ENCODE measurements at regions not wholly inside any gene's neighbourhood (a gene's known extent, or its start where the extent isn't known, plus 50 kb on each side); places are given as distances from the start of the nearest gene placed in this dataset.

DNA sequence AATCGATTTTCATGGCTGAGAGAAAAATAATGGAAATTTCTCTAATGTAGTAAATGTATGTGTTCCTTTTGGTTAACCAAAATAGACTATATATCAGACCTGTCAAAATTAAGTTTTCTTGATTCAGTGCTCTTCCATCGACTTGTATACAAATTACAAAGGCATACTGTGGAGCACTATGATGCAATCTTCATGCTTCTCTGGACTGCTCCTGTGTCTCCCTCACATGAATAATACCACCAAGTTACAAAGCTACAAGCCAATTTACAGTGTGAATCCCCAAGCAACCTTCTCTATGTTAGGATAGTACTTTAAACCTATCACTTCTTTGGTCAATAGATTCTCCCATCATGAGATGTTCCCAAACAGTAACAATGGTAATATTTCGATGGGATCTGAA lies 577.9 kb downstream of the PPARGC1A start:
- no peaks in the 10 kb centered on the region for H3K79me2 ChIP-seq (ENCODE audit: insufficient read depth, low read length)
- no peaks in the 10 kb centered on the region for H3K4me1 ChIP-seq (ENCODE audit: insufficient read depth, low read length, poor library complexity, severe bottlenecking)
- no peaks in the 10 kb centered on the region for H3K9me2 ChIP-seq (replicated peaks; ENCODE audit: low read depth, low read length)
- no peaks in the 10 kb centered on the region for H3K36me3 ChIP-seq (ENCODE audit: insufficient read depth, low read length)
- H3K27me3 ChIP-seq (ENCODE audit: insufficient read depth, low read length, poor library complexity, severe bottlenecking) = no peaks in the 10 kb centered on the region
- no peak overlapping the region for H3K9ac ChIP-seq (ENCODE audit: low read depth, low read length, poor library complexity, severe bottlenecking)
- no peak for TF ChIP-seq EZH2phosphoT487 (IDR thresholded peaks at IDR 0.05; ENCODE audit: borderline replicate concordance)
- TF ChIP-seq, protein P1, sequence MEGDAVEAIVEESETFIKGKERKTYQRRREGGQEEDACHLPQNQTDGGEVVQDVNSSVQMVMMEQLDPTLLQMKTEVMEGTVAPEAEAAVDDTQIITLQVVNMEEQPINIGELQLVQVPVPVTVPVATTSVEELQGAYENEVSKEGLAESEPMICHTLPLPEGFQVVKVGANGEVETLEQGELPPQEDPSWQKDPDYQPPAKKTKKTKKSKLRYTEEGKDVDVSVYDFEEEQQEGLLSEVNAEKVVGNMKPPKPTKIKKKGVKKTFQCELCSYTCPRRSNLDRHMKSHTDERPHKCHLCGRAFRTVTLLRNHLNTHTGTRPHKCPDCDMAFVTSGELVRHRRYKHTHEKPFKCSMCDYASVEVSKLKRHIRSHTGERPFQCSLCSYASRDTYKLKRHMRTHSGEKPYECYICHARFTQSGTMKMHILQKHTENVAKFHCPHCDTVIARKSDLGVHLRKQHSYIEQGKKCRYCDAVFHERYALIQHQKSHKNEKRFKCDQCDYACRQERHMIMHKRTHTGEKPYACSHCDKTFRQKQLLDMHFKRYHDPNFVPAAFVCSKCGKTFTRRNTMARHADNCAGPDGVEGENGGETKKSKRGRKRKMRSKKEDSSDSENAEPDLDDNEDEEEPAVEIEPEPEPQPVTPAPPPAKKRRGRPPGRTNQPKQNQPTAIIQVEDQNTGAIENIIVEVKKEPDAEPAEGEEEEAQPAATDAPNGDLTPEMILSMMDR (conservative IDR thresholded peaks at IDR 0.05; ENCODE audit: low read length) = no peak
- no peaks in the 10 kb centered on the region for H3K9me3 ChIP-seq (ENCODE audit: insufficient read depth, low read depth, low read length)
- no peak overlapping the region for H3K4me2 ChIP-seq (ENCODE audit: low read depth, low read length, poor library complexity, severe bottlenecking)
- H3K4me3 ChIP-seq (ENCODE audit: low read length, poor library complexity, severe bottlenecking) = no peak overlapping the region
- H3F3A ChIP-seq (ENCODE audit: low read depth) = no peaks in the 10 kb centered on the region
- no peak overlapping the region for H2AFZ ChIP-seq (ENCODE audit: low read length)
- H4K20me1 ChIP-seq (ENCODE audit: insufficient read depth, low read length, poor library complexity, severe bottlenecking) = no peaks in the 10 kb centered on the region

DNA sequence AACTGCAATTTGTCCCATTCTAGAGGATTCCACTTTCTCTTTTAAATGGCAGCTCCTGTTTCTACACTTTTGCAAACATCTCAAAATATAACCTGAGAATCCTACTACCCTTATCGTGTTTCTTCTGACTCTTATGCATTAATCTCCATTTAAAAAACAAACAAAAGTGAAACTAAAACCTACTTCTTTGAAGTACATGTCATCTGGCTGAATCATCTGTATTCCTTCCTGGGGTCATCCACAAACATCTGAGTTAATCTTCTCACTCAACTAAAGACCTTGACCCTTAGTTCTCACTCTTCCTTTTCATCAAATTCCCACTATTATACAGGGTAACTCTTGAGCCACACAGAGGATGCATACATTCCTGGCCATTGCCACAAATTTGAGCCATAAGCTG lies 584.8 kb downstream of the PPARGC1A start:
- H3K27me3 ChIP-seq (ENCODE audit: insufficient read depth, low read length, poor library complexity, severe bottlenecking) = no peaks in the 10 kb centered on the region
- TF ChIP-seq, protein P1 (conservative IDR thresholded peaks at IDR 0.05; ENCODE audit: low read length) = no peak
- no peak for TF ChIP-seq EZH2phosphoT487 (IDR thresholded peaks at IDR 0.05; ENCODE audit: borderline replicate concordance)
- no peaks in the 10 kb centered on the region for H3K79me2 ChIP-seq (ENCODE audit: insufficient read depth, low read length)
- peak overlapping the region; percentile 27 for H3K9ac ChIP-seq (ENCODE audit: low read depth, low read length, poor library complexity, severe bottlenecking)
- no peaks in the 10 kb centered on the region for H3K9me2 ChIP-seq (replicated peaks; ENCODE audit: low read depth, low read length)
- H3K4me3 ChIP-seq (ENCODE audit: low read length, poor library complexity, severe bottlenecking) = peak overlapping the region; percentile 67
- H3K4me2 ChIP-seq (ENCODE audit: low read depth, low read length, poor library complexity, severe bottlenecking) = peak overlapping the region; percentile 66
- no peaks in the 10 kb centered on the region for H3K36me3 ChIP-seq (ENCODE audit: insufficient read depth, low read length)
- H4K20me1 ChIP-seq (ENCODE audit: insufficient read depth, low read length, poor library complexity, severe bottlenecking) = no peaks in the 10 kb centered on the region
- peak overlapping the region; percentile 76 for H2AFZ ChIP-seq (ENCODE audit: low read length)
- no peaks in the 10 kb centered on the region for H3K9me3 ChIP-seq (ENCODE audit: insufficient read depth, low read depth, low read length)
- H3K4me1 ChIP-seq (ENCODE audit: insufficient read depth, low read length, poor library complexity, severe bottlenecking) = peaks cover 8% of the 10 kb centered on the region
- H3F3A ChIP-seq (ENCODE audit: low read depth) = no peaks in the 10 kb centered on the region

DNA sequence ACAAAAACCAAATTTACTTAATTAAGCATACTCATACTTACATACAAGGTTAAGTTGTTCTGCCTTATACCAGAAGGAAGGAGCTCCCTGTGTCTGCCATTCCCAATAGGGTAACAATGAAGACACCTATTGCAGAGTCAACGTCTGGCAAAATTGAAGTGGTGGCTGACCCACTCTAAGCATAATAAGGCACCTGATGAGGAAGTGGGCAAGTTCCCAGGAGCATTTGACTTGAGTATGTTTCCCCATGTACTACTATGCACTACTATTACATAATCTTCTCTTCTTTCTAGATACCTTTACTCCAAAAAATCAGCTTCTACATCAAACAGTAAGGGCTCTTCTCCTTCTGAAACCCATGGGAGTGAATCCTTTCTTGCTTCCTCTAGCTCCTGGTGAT lies 591.5 kb downstream of the PPARGC1A start:
- Histone ChIP-seq H3K9me2 (replicated peaks; ENCODE audit: low read depth, low read length) (no peaks in the 10 kb centered on the region), H3K36me3 (ENCODE audit: insufficient read depth, low read length) (no peaks in the 10 kb centered on the region), H3K4me2 (ENCODE audit: low read depth, low read length, poor library complexity, severe bottlenecking) (no peak overlapping the region), H3K9ac (ENCODE audit: low read depth, low read length, poor library complexity, severe bottlenecking) (no peak overlapping the region), H3F3A (ENCODE audit: low read depth) (no peaks in the 10 kb centered on the region), H3K27me3 (ENCODE audit: insufficient read depth, low read length, poor library complexity, severe bottlenecking) (no peaks in the 10 kb centered on the region), H3K79me2 (ENCODE audit: insufficient read depth, low read length) (no peaks in the 10 kb centered on the region), H3K9me3 (ENCODE audit: insufficient read depth, low read depth, low read length) (no peaks in the 10 kb centered on the region), H3K4me1 (ENCODE audit: insufficient read depth, low read length, poor library complexity, severe bottlenecking) (peaks cover 8% of the 10 kb centered on the region), H3K4me3 (ENCODE audit: low read length, poor library complexity, severe bottlenecking) (no peak overlapping the region), H2AFZ (ENCODE audit: low read length) (no peak overlapping the region), H4K20me1 (ENCODE audit: insufficient read depth, low read length, poor library complexity, severe bottlenecking) (no peaks in the 10 kb centered on the region)
- TF ChIP-seq, protein P1 (conservative IDR thresholded peaks at IDR 0.05; ENCODE audit: low read length) = no peak
- TF ChIP-seq EZH2phosphoT487 (IDR thresholded peaks at IDR 0.05; ENCODE audit: borderline replicate concordance) = no peak
